Neural crest cell (in vitro differentiated cells): ENCODE measurements at regions not wholly inside any gene's neighbourhood (a gene's known extent, or its start where the extent isn't known, plus 50 kb on each side); places are given as distances from the start of the nearest gene placed in this dataset.

ENCODE experiments used
- DNase-seq: peaks from one replicate; pipeline ENCODE4 v3.0.0; 2021; ENCODE audit warnings: low read depth, mixed read lengths, low spot score
- H3K27ac Mint-ChIP-seq: one replicate; pipeline ENCODE4 v1.8.0; 2021; ENCODE audit warnings: mild to moderate bottlenecking, mixed read lengths; ENCODE audit not compliant: unreplicated experiment
- H3K27me3 Mint-ChIP-seq: 2 replicates; pipeline ENCODE4 v1.8.0; 2021; ENCODE audit warnings: low read depth, mild to moderate bottlenecking, mixed read lengths
- H3K36me3 Mint-ChIP-seq: 2 replicates; pipeline ENCODE4 v1.8.0; 2021; ENCODE audit warnings: low read depth, mild to moderate bottlenecking, mixed read lengths
- H3K4me1 Mint-ChIP-seq: 2 replicates; pipeline ENCODE4 v1.8.0; 2021; ENCODE audit warnings: mixed read lengths
- H3K4me3 Mint-ChIP-seq: one replicate; pipeline ENCODE4 v1.8.0; 2021; ENCODE audit warnings: mild to moderate bottlenecking, mixed read lengths
- H3K9me3 Mint-ChIP-seq: 2 replicates; pipeline ENCODE4 v1.8.0; 2021; ENCODE audit warnings: mixed read lengths
- TF ChIP-seq, protein P1 (sequence below): fragments of 200-600 bp; sonication (generic); conservative IDR thresholded peaks from 2 replicates; pipeline ENCODE4 v1.5.0; 2021; ENCODE audit warnings: antibody characterized with exemption, mild to moderate bottlenecking

- DNase-seq = no peak
- H3K27me3 Mint-ChIP-seq = peaks cover 26% of the 10 kb centered on the region
- TF ChIP-seq, protein P1, sequence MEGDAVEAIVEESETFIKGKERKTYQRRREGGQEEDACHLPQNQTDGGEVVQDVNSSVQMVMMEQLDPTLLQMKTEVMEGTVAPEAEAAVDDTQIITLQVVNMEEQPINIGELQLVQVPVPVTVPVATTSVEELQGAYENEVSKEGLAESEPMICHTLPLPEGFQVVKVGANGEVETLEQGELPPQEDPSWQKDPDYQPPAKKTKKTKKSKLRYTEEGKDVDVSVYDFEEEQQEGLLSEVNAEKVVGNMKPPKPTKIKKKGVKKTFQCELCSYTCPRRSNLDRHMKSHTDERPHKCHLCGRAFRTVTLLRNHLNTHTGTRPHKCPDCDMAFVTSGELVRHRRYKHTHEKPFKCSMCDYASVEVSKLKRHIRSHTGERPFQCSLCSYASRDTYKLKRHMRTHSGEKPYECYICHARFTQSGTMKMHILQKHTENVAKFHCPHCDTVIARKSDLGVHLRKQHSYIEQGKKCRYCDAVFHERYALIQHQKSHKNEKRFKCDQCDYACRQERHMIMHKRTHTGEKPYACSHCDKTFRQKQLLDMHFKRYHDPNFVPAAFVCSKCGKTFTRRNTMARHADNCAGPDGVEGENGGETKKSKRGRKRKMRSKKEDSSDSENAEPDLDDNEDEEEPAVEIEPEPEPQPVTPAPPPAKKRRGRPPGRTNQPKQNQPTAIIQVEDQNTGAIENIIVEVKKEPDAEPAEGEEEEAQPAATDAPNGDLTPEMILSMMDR = no peak
- no peaks in the 10 kb centered on the region for H3K9me3 Mint-ChIP-seq
- H3K36me3 Mint-ChIP-seq = no peaks in the 10 kb centered on the region
- H3K4me1 Mint-ChIP-seq = peaks cover 5% of the 10 kb centered on the region
- no peak overlapping the region for H3K4me3 Mint-ChIP-seq
- no peak overlapping the region for H3K27ac Mint-ChIP-seq
These were observed 118.1 kb upstream of the MAFB start for GRCh38 chr20:40806929-40807820.

GRCh38 chr20:40807821-40808170, 118.8 kb upstream of the MAFB start:
- no peak for DNase-seq
- no peak overlapping the region for H3K4me3 Mint-ChIP-seq
- no peaks in the 10 kb centered on the region for H3K36me3 Mint-ChIP-seq
- no peak overlapping the region for H3K27ac Mint-ChIP-seq
- H3K9me3 Mint-ChIP-seq = no peaks in the 10 kb centered on the region
- H3K27me3 Mint-ChIP-seq = peaks cover 22% of the 10 kb centered on the region
- TF ChIP-seq, protein P1 = no peak
- peaks cover 8% of the 10 kb centered on the region for H3K4me1 Mint-ChIP-seq

- TF ChIP-seq, protein P1 = no peak
- DNase-seq = no peak
- H3K9me3 Mint-ChIP-seq = no peaks in the 10 kb centered on the region
- peaks cover 19% of the 10 kb centered on the region for H3K27me3 Mint-ChIP-seq
- no peak overlapping the region for H3K27ac Mint-ChIP-seq
- peaks cover 14% of the 10 kb centered on the region for H3K4me1 Mint-ChIP-seq
- no peaks in the 10 kb centered on the region for H3K36me3 Mint-ChIP-seq
- H3K4me3 Mint-ChIP-seq = no peak overlapping the region
These were observed 119.9 kb upstream of the MAFB start for GRCh38 chr20:40808936-40809335.

DNA sequence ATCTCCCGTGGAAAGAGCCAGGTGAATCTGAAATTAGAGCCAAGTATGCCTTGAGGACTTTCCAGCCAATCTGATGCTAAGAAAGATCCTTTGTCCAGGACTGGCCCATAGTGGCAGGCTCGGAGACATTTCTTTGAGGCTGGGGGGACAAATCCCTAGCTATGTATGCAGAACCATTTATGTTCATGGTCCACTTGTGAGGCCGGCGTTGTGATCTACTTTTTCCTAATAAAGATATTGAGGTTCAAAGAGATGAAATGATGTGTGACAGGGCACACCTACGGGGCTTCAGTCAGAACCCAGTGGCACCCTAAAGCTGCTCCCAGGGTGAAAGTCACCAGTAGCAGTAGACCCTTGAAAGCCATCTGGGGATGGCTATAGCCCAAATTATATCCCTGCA, 120.3 kb upstream of the MAFB start:
- H3K27ac Mint-ChIP-seq = no peak overlapping the region
- H3K4me1 Mint-ChIP-seq = peaks cover 14% of the 10 kb centered on the region
- no peaks in the 10 kb centered on the region for H3K9me3 Mint-ChIP-seq
- H3K36me3 Mint-ChIP-seq = no peaks in the 10 kb centered on the region
- TF ChIP-seq, protein P1 = no peak
- no peak overlapping the region for H3K4me3 Mint-ChIP-seq
- no peak for DNase-seq
- peaks cover 15% of the 10 kb centered on the region for H3K27me3 Mint-ChIP-seq

DNA sequence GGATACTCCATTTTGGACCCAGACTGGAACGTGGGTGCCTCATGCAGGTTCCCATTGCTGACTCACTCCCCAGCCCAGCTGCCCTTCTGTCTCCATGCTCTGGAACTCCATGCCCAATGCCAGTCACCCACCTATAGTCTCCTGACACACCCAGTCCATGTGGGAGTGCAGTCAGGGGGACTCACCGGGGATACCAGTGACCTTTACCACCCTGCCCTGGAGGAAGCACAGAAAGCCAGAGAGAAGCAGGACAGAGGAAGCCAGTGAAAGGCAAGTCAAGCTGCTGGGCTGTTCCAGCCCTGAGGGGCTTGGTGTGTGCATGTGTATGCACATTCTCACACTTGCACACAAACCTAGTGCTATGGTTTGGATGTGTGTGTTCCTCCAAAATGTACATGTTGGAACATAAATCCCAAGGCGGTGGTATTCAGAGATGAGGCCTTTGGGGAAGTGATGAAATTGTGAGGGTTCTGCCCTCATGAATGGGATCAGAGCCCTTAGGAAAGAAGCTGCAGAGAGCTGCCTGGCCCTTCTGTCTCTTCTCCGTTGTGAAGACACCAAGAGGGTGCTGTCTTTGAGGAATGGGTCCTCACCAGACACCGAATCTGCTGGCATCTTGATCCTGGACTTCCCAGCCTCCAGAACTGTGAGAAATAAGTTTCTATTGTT, 121.4 kb upstream of the MAFB start:
- Mint-ChIP-seq H3K9me3 (no peaks in the 10 kb centered on the region), H3K4me3 (no peak overlapping the region), H3K36me3 (no peaks in the 10 kb centered on the region), H3K4me1 (peaks cover 14% of the 10 kb centered on the region), H3K27ac (no peak overlapping the region), H3K27me3 (peaks cover 8% of the 10 kb centered on the region)
- no peak for DNase-seq
- TF ChIP-seq, protein P1 = no peak
